ENCODE measurements at regions not wholly inside any gene's neighbourhood (a gene's known extent, or its start where the extent isn't known, plus 50 kb on each side); places are given as distances from the start of the nearest gene placed in this dataset.

GRCh38 chr3:73846951-73847350, 222.2 kb upstream of the PDZRN3 start:
- TF ChIP-seq CTCF (IDR thresholded peaks at IDR 0.05 in 8 of 11, conservative IDR thresholded peaks at IDR 0.05 in 3 of 11) = no peak
- TF ChIP-seq POLR2A (IDR thresholded peaks at IDR 0.05) = no peak
- TF ChIP-seq POLR2AphosphoS5 (IDR thresholded peaks at IDR 0.05) = no peak
